RWPE2 (cell line): ENCODE measurements at regions not wholly inside any gene's neighbourhood (a gene's known extent, or its start where the extent isn't known, plus 50 kb on each side); places are given as distances from the start of the nearest gene placed in this dataset.

Source experiments
- ATAC-seq: fragments of 200-7000 bp; cut with Tn5 transposase; 3 replicates; pipeline ENCODE4 v1.9.1; 2021; ENCODE audit warnings: low read depth
- DNase-seq: peaks from one replicate; pipeline ENCODE4 v3.0.0-alpha.2; 2020; ENCODE audit warnings: low spot score
- H3K27ac ChIP-seq: fragments of 450-650 bp; 2 replicates; pipeline ENCODE4 v1.5.1; 2017; ENCODE audit warnings: mild to moderate bottlenecking; ENCODE audit not compliant: poor library complexity, severe bottlenecking
- H3K27me3 ChIP-seq: fragments of 250-450 bp; sonication (Bioruptor Pico); 2 replicates; pipeline ENCODE4 v1.5.1; 2021; ENCODE audit warnings: mild to moderate bottlenecking, moderate library complexity; ENCODE audit not compliant: insufficient read depth, poor library complexity, severe bottlenecking
- H3K36me3 ChIP-seq: fragments of 250-450 bp; sonication (Bioruptor Pico); 2 replicates; pipeline ENCODE4 v1.5.1; 2020; ENCODE audit warnings: low read depth, mild to moderate bottlenecking, moderate library complexity
- H3K4me1 ChIP-seq: fragments of 250-450 bp; sonication (Bioruptor Pico); 2 replicates; pipeline ENCODE4 v1.5.1; 2021; ENCODE audit warnings: mild to moderate bottlenecking, moderate library complexity; ENCODE audit not compliant: insufficient read depth, poor library complexity, severe bottlenecking
- H3K4me3 ChIP-seq: fragments of 250-450 bp; sonication (Bioruptor Pico); 2 replicates; pipeline ENCODE4 v1.5.1; 2021; ENCODE audit warnings: mild to moderate bottlenecking, moderate library complexity; ENCODE audit not compliant: severe bottlenecking
- H3K9me3 ChIP-seq: fragments of 250-450 bp; sonication (Bioruptor Pico); 2 replicates; pipeline ENCODE4 v1.5.1; 2021; ENCODE audit warnings: mild to moderate bottlenecking, moderate library complexity; ENCODE audit not compliant: severe bottlenecking
- CTCF ChIP-seq: fragments of 450-650 bp; IDR thresholded peaks from one replicate; pipeline ENCODE4 v1.5.1; 2017; ENCODE audit warnings: mild to moderate bottlenecking, moderate library complexity; ENCODE audit not compliant: poor library complexity, severe bottlenecking

- ATAC-seq: no peak
- H3K36me3 ChIP-seq: no peaks in the 10 kb centered on the region
- DNase-seq: no peak
Observed at GRCh38 chr2:126600742-126601141, 55.2 kb upstream of the GYPC start.

GRCh38 chr2:126602334-126602733 lies 53.6 kb upstream of the GYPC start:
- no peaks in the 10 kb centered on the region for H3K9me3 ChIP-seq
- no peak overlapping the region for H3K27ac ChIP-seq
- DNase-seq (no peak), ATAC-seq (no peak)
- H3K4me1 ChIP-seq: no peaks in the 10 kb centered on the region
- no peaks in the 10 kb centered on the region for H3K36me3 ChIP-seq
- H3K27me3 ChIP-seq: no peaks in the 10 kb centered on the region
- no peak for TF ChIP-seq CTCF
- no peak overlapping the region for H3K4me3 ChIP-seq

More at GRCh38 chr2:126600742-126601141, 55.2 kb upstream of the GYPC start:
- no peaks in the 10 kb centered on the region for H3K9me3 ChIP-seq
- no peak overlapping the region for H3K27ac ChIP-seq
- no peaks in the 10 kb centered on the region for H3K27me3 ChIP-seq
- no peak overlapping the region for H3K4me3 ChIP-seq
- no peak for TF ChIP-seq CTCF
- no peaks in the 10 kb centered on the region for H3K4me1 ChIP-seq
